ENCODE measurements at regions not wholly inside any gene's neighbourhood (a gene's known extent, or its start where the extent isn't known, plus 50 kb on each side); places are given as distances from the start of the nearest gene placed in this dataset.

GRCh38 chr5:164359260-164360255, 854.1 kb downstream of the MAT2B start:
- TF ChIP-seq POLR2A (IDR thresholded peaks at IDR 0.05; ENCODE audit: low read length) (no peak), GATA1 (IDR thresholded peaks at IDR 0.05; ENCODE audit: low read depth, low read length) (no peak)
